ENCODE measurements at regions not wholly inside any gene's neighbourhood (a gene's known extent, or its start where the extent isn't known, plus 50 kb on each side); places are given as distances from the start of the nearest gene placed in this dataset.

DNA sequence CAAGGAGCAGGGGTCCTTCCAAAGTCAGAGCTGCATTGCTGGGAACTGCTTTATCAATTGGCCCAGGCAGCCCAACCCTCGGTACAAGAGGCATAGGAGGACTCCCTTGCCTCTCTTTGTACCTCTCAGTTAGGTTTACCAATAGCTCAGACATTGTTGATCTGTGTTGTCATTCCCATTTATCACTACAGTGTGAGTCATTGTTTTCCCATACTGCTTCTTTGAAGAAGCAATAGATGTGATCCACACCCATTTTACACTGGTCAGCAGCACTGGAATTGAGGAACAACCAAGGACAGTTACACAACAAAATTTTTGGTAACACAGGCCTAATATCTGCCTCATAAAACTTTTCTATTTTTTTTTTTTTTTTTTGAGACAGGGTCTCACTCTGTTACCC, 307.2 kb downstream of the SNX13 start (continued):
- TF ChIP-seq, protein P1, sequence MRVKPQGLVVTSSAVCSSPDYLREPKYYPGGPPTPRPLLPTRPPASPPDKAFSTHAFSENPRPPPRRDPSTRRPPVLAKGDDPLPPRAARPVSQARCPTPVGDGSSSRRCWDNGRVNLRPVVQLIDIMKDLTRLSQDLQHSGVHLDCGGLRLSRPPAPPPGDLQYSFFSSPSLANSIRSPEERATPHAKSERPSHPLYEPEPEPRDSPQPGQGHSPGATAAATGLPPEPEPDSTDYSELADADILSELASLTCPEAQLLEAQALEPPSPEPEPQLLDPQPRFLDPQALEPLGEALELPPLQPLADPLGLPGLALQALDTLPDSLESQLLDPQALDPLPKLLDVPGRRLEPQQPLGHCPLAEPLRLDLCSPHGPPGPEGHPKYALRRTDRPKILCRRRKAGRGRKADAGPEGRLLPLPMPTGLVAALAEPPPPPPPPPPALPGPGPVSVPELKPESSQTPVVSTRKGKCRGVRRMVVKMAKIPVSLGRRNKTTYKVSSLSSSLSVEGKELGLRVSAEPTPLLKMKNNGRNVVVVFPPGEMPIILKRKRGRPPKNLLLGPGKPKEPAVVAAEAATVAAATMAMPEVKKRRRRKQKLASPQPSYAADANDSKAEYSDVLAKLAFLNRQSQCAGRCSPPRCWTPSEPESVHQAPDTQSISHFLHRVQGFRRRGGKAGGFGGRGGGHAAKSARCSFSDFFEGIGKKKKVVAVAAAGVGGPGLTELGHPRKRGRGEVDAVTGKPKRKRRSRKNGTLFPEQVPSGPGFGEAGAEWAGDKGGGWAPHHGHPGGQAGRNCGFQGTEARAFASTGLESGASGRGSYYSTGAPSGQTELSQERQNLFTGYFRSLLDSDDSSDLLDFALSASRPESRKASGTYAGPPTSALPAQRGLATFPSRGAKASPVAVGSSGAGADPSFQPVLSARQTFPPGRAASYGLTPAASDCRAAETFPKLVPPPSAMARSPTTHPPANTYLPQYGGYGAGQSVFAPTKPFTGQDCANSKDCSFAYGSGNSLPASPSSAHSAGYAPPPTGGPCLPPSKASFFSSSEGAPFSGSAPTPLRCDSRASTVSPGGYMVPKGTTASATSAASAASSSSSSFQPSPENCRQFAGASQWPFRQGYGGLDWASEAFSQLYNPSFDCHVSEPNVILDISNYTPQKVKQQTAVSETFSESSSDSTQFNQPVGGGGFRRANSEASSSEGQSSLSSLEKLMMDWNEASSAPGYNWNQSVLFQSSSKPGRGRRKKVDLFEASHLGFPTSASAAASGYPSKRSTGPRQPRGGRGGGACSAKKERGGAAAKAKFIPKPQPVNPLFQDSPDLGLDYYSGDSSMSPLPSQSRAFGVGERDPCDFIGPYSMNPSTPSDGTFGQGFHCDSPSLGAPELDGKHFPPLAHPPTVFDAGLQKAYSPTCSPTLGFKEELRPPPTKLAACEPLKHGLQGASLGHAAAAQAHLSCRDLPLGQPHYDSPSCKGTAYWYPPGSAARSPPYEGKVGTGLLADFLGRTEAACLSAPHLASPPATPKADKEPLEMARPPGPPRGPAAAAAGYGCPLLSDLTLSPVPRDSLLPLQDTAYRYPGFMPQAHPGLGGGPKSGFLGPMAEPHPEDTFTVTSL (CRISPR knock-in tag; IDR thresholded peaks at IDR 0.05; ENCODE audit: borderline replicate concordance), result peak; percentile 62; the same call in 1 of the 2 replicates
- TF ChIP-seq, protein P2, sequence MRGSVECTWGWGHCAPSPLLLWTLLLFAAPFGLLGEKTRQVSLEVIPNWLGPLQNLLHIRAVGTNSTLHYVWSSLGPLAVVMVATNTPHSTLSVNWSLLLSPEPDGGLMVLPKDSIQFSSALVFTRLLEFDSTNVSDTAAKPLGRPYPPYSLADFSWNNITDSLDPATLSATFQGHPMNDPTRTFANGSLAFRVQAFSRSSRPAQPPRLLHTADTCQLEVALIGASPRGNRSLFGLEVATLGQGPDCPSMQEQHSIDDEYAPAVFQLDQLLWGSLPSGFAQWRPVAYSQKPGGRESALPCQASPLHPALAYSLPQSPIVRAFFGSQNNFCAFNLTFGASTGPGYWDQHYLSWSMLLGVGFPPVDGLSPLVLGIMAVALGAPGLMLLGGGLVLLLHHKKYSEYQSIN (CRISPR knock-in tag; IDR thresholded peaks at IDR 0.05; ENCODE audit: borderline replicate concordance), result no peak
- TF ChIP-seq, protein P3, sequence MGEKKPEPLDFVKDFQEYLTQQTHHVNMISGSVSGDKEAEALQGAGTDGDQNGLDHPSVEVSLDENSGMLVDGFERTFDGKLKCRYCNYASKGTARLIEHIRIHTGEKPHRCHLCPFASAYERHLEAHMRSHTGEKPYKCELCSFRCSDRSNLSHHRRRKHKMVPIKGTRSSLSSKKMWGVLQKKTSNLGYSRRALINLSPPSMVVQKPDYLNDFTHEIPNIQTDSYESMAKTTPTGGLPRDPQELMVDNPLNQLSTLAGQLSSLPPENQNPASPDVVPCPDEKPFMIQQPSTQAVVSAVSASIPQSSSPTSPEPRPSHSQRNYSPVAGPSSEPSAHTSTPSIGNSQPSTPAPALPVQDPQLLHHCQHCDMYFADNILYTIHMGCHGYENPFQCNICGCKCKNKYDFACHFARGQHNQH (CRISPR knock-in tag; IDR thresholded peaks at IDR 0.05), result no peak
- TF ChIP-seq CHCHD3 (CRISPR knock-in tag; IDR thresholded peaks at IDR 0.05) (no peak), FOXA3 (CRISPR knock-in tag; IDR thresholded peaks at IDR 0.05) (peak; percentile 44), SOX13 (IDR thresholded peaks at IDR 0.05) (no peak), SOX13 (CRISPR knock-in tag; conservative IDR thresholded peaks at IDR 0.05 in 1 of 2, IDR thresholded peaks at IDR 0.05 in 1 of 2) (peak in 1 of 2 experiments; percentile 64; a peak in 2 of 4 replicates), ZNF24 (IDR thresholded peaks at IDR 0.05) (no peak), SIX4 (CRISPR knock-in tag; IDR thresholded peaks at IDR 0.05) (no peak), FOXO1 (CRISPR knock-in tag; IDR thresholded peaks at IDR 0.05) (peak; percentile 53; the same call in 1 of the 2 replicates), ZNF775 (CRISPR knock-in tag; IDR thresholded peaks at IDR 0.05; ENCODE audit: borderline replicate concordance) (no peak), SOX5 (CRISPR knock-in tag; IDR thresholded peaks at IDR 0.05; ENCODE audit: borderline replicate concordance) (peak; percentile 67; the same call in 1 of the 2 replicates), YY1 (IDR thresholded peaks at IDR 0.05; ENCODE audit: insufficient read depth, insufficient replicate concordance, low read depth, low read length) (no peak), ZNF674 (CRISPR knock-in tag; IDR thresholded peaks at IDR 0.05; ENCODE audit: low read depth) (no peak), ZSCAN31 (CRISPR knock-in tag; IDR thresholded peaks at IDR 0.05; ENCODE audit: low read depth) (no peak), KLF11 (CRISPR knock-in tag; IDR thresholded peaks at IDR 0.05) (no peak)
- TF ChIP-seq, protein P4, sequence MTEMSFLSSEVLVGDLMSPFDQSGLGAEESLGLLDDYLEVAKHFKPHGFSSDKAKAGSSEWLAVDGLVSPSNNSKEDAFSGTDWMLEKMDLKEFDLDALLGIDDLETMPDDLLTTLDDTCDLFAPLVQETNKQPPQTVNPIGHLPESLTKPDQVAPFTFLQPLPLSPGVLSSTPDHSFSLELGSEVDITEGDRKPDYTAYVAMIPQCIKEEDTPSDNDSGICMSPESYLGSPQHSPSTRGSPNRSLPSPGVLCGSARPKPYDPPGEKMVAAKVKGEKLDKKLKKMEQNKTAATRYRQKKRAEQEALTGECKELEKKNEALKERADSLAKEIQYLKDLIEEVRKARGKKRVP (CRISPR knock-in tag; IDR thresholded peaks at IDR 0.05), result 0 out of 4 replicates have a peak, but pooled peaks of 1 of the 2 experiments have one; percentile 43
- TF ChIP-seq, protein P5, sequence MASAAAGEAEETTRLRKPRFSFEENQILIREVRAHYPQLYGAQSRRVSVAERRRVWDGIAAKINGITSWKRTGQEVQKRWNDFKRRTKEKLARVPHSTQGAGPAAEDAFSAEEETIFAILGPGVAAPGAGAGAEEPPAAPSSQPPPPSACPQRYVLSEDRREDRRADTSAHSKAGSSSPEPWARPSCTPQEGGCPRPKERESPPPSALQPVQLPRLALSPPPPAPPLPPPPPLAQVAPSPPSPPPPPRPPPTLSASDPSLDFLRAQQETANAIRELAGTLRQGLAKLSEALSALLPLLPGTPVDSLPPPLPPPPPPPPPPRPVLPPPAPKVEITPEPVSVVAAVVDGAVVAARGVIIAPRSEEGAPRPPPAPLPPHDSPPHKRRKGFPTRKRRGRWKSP (CRISPR knock-in tag; IDR thresholded peaks at IDR 0.05), result no peak
- TF ChIP-seq, protein P6, sequence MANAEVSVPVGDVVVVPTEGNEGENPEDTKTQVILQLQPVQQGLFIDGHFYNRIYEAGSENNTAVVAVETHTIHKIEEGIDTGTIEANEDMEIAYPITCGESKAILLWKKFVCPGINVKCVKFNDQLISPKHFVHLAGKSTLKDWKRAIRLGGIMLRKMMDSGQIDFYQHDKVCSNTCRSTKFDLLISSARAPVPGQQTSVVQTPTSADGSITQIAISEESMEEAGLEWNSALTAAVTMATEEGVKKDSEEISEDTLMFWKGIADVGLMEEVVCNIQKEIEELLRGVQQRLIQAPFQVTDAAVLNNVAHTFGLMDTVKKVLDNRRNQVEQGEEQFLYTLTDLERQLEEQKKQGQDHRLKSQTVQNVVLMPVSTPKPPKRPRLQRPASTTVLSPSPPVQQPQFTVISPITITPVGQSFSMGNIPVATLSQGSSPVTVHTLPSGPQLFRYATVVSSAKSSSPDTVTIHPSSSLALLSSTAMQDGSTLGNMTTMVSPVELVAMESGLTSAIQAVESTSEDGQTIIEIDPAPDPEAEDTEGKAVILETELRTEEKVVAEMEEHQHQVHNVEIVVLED (CRISPR knock-in tag; IDR thresholded peaks at IDR 0.05; ENCODE audit: borderline replicate concordance), result no peak

All from HepG2 (cell line).